HCT116 (cell line): ENCODE measurements at regions not wholly inside any gene's neighbourhood (a gene's known extent, or its start where the extent isn't known, plus 50 kb on each side); places are given as distances from the start of the nearest gene placed in this dataset.

Experiments used
- ATAC-seq: fragments of 200-7000 bp; cut with Tn5 transposase; 2 replicates; pipeline ENCODE4 v1.9.1; 2020; ENCODE audit warnings: mild to moderate bottlenecking, moderate library complexity
- BruUV-seq: library from RNA; stranded (reverse); fragments of 400-500 nt; replicated peaks from 2 replicates; lab custom pipeline; 2021; lab: Mats Ljungman, UMichigan
- CTCF ChIA-PET: fragments of 300-600 bp; sonication (Branson Sonifier 250); formaldehyde crosslinking; loops from one replicate; lab custom pipeline; 2021; ENCODE audit warnings: antibody characterized with exemption; lab: Charles Lee
- POLR2A ChIA-PET: fragments of 300-600, 350-600 bp; sonication (Branson Sonifier 250); formaldehyde crosslinking; loops from one replicate; lab custom pipeline; 2021; ENCODE audit warnings: antibody characterized with exemption; lab: Charles Lee
- RAD21 ChIA-PET, 2 experiments: fragments of 300-600 bp; sonication (Branson Sonifier 250); formaldehyde crosslinking; loops; one replicate each; lab custom pipeline; 2023; ENCODE audit warnings: low total read pairs in 2 of 2; ENCODE audit not compliant: uncharacterized antibody in 2 of 2, unreplicated experiment in 2 of 2, low non-redundant PET in 1 of 2; lab: Charles Lee
- DNase-seq: peaks from one replicate; pipeline ENCODE4 v3.0.0-alpha.2; 2010; ENCODE audit warnings: low read depth, low spot score
- H2AFZ ChIP-seq: fragments of 200-600 bp; shearing (Covaris generic), sonication (generic); 2 replicates; pipeline ENCODE4 v1.6.1; 2017; ENCODE audit warnings: low read depth, mixed run types, mixed read lengths, antibody characterized with exemption, low read length; ENCODE audit not compliant: poor library complexity, severe bottlenecking
- H3K27ac ChIP-seq: 2 replicates; pipeline ENCODE4 v1.5.1; 2012; ENCODE audit warnings: low read depth, low read length
- H3K27me3 ChIP-seq: fragments of 200-600 bp; sonication (generic); 2 replicates; pipeline ENCODE4 v1.6.1; 2016; ENCODE audit warnings: mixed run types, low read length, mixed read lengths; ENCODE audit not compliant: insufficient read depth
- H3K36me3 ChIP-seq, 2 experiments: fragments of 200-500 bp in 1 of 2; fragments of 200-600 bp in 1 of 2; sonication (Bioruptor generic) in 1 of 2; sonication (generic) in 1 of 2; 2 replicates each; pipeline versions ENCODE4 v1.5.1 to v1.6.1; 2014 to 2016; ENCODE audit warnings: low read length in 2 of 2, inconsistent platforms in 1 of 2, mixed read lengths in 1 of 2, mixed run types in 1 of 2; ENCODE audit not compliant: insufficient read depth in 2 of 2, control insufficient read depth in 1 of 2
- H3K4me1 ChIP-seq, 2 experiments: fragments of 200-600 bp in 1 of 2; sonication (generic) in 1 of 2; 2 replicates each; pipeline versions ENCODE4 v1.5.1 to v1.6.1; 2012 to 2017; ENCODE audit warnings: low read length in 2 of 2, inconsistent platforms in 1 of 2, mild to moderate bottlenecking in 1 of 2, mixed read lengths in 1 of 2, mixed run types in 1 of 2, moderate library complexity in 1 of 2; ENCODE audit not compliant: insufficient read depth in 2 of 2, control insufficient read depth in 1 of 2
- H3K4me2 ChIP-seq: fragments of 200-600 bp; sonication (generic); 2 replicates; pipeline ENCODE4 v1.6.1; 2017; ENCODE audit warnings: mixed run types, low read length, mixed read lengths
- H3K4me3 ChIP-seq, 2 experiments: fragments of 200-600 bp in 1 of 2; sonication (generic) in 1 of 2; replicated peaks in 1 of 2; 2 replicates each; pipeline ENCODE4 v1.5.1; 2011 to 2016; ENCODE audit warnings: low read length in 2 of 2, control low read depth in 1 of 2, low read depth in 1 of 2, mild to moderate bottlenecking in 1 of 2, mixed read lengths in 1 of 2, mixed run types in 1 of 2
- H3K79me2 ChIP-seq: fragments of 200-600 bp; sonication (generic); 2 replicates; pipeline ENCODE4 v1.6.1; 2017; ENCODE audit warnings: mild to moderate bottlenecking, mixed run types, low read length, moderate library complexity, mixed read lengths; ENCODE audit not compliant: insufficient read depth
- H3K9ac ChIP-seq: fragments of 200-600 bp; sonication (generic); 2 replicates; pipeline ENCODE4 v1.6.1; 2016; ENCODE audit warnings: low read length, mixed read lengths
- H3K9me2 ChIP-seq: fragments of 200-600 bp; sonication (generic), shearing (Covaris generic); 2 replicates; pipeline ENCODE4 v1.6.1; 2017; ENCODE audit warnings: mixed run types, mild to moderate bottlenecking, moderate library complexity; ENCODE audit not compliant: insufficient read depth
- H3K9me3 ChIP-seq, 2 experiments: fragments of 200-500 bp in 1 of 2; fragments of 200-600 bp in 1 of 2; sonication (Bioruptor generic) in 1 of 2; sonication (generic) in 1 of 2; 2 replicates each; pipeline ENCODE4 v1.6.1; 2014 to 2017; ENCODE audit warnings: low read length in 2 of 2, mixed read lengths in 2 of 2, inconsistent platforms in 1 of 2, low read depth in 1 of 2, mild to moderate bottlenecking in 1 of 2, mixed run types in 1 of 2, moderate library complexity in 1 of 2; ENCODE audit not compliant: control insufficient read depth in 1 of 2, insufficient read depth in 1 of 2
- H4K20me1 ChIP-seq: fragments of 200-600 bp; sonication (generic), shearing (Covaris generic); 2 replicates; pipeline ENCODE4 v1.6.1; 2017; ENCODE audit warnings: mixed run types, mild to moderate bottlenecking, moderate library complexity; ENCODE audit not compliant: insufficient read depth
- CBX3 ChIP-seq: IDR thresholded peaks from 2 replicates; pipeline ENCODE4 v1.6.1; 2012; ENCODE audit warnings: low read depth
- EGR1 ChIP-seq: IDR thresholded peaks from 2 replicates; pipeline ENCODE4 v1.6.1; 2012; ENCODE audit warnings: low read depth
- ELF1 ChIP-seq: IDR thresholded peaks from 2 replicates; pipeline ENCODE4 v1.6.1; 2012; ENCODE audit warnings: low read depth, borderline replicate concordance
- EZH2 ChIP-seq: fragments of 200-600 bp; sonication (generic); IDR thresholded peaks from 2 replicates; pipeline ENCODE4 v1.6.1; 2017; ENCODE audit warnings: antibody characterized with exemption, mixed run types
- EZH2phosphoT487 ChIP-seq: fragments of 200-600 bp; IDR thresholded peaks from 2 replicates; pipeline ENCODE4 v1.6.1; 2018; ENCODE audit warnings: antibody characterized with exemption, borderline replicate concordance
- FOSL1 ChIP-seq: IDR thresholded peaks from 2 replicates; pipeline ENCODE4 v1.6.1; 2012; ENCODE audit warnings: low read depth
- POLR2A ChIP-seq: IDR thresholded peaks from 2 replicates; pipeline ENCODE4 v1.7.0; 2011; ENCODE audit warnings: borderline replicate concordance; ENCODE audit not compliant: insufficient read depth, insufficient read length; ENCODE audit errors: extremely low read depth
- POLR2AphosphoS5 ChIP-seq: IDR thresholded peaks from 2 replicates; pipeline ENCODE4 v1.6.1; 2011; ENCODE audit warnings: mild to moderate bottlenecking, low read depth, low read length, moderate library complexity
- SIN3A ChIP-seq: IDR thresholded peaks from 2 replicates; pipeline ENCODE4 v1.6.1; 2012; ENCODE audit warnings: low read depth
- SRF ChIP-seq: IDR thresholded peaks from 2 replicates; pipeline ENCODE4 v1.6.1; 2012; ENCODE audit warnings: low read depth
- TCF7L2 ChIP-seq: IDR thresholded peaks from 2 replicates; pipeline ENCODE4 v1.7.0; 2011; ENCODE audit warnings: borderline replicate concordance, inconsistent platforms; ENCODE audit not compliant: insufficient read depth, insufficient read length; ENCODE audit errors: extremely low read depth
- ZBTB33 ChIP-seq: IDR thresholded peaks from 2 replicates; pipeline ENCODE4 v1.6.1; 2011; ENCODE audit warnings: mild to moderate bottlenecking, low read length, moderate library complexity; ENCODE audit not compliant: insufficient replicate concordance; ENCODE audit errors: extremely low read depth
- ZFX ChIP-seq: fragments of 450-650 bp; IDR thresholded peaks from 2 replicates; pipeline ENCODE4 v1.6.1; 2017
- ZNF274 ChIP-seq: fragments of 200-500 bp; sonication (Bioruptor generic); IDR thresholded peaks from 2 replicates; pipeline ENCODE4 v1.6.1; 2014; ENCODE audit warnings: mild to moderate bottlenecking, low read depth, low read length, inconsistent platforms
- intact Hi-C: fragments of 100-400 bp; cut with micrococcal nuclease; formaldehyde crosslinking; loops from 2 replicates; pipeline ENCODE4 v1.10.0; 2022
- TF ChIP-seq, protein P1 (sequence below), 3 experiments: fragments of 200-600 bp in 1 of 3; sonication (generic) in 1 of 3; IDR thresholded peaks in 2 of 3; conservative IDR thresholded peaks in 1 of 3; 2 replicates each; pipeline ENCODE4 v1.5.1; 2012 to 2017; ENCODE audit warnings: low read depth in 2 of 3, low read length in 2 of 3, antibody characterized with exemption in 1 of 3, borderline replicate concordance in 1 of 3, control low read depth in 1 of 3, mild to moderate bottlenecking in 1 of 3, mixed read lengths in 1 of 3, mixed run types in 1 of 3, moderate library complexity in 1 of 3; ENCODE audit not compliant: insufficient read depth in 1 of 3
- TF ChIP-seq, protein P2 (sequence below): IDR thresholded peaks from 2 replicates; pipeline ENCODE4 v1.6.1; 2012

GRCh38 chr3:182438398-182438797 is 354.9 kb upstream of the ATP11B start:
- Histone ChIP-seq H3K9me2 (no peaks in the 10 kb centered on the region), H3K79me2 (no peaks in the 10 kb centered on the region), H3K36me3 (no peaks in the 10 kb centered on the region), H3K9me3 (no peaks in the 10 kb centered on the region), H3K4me3 (no peak overlapping the region), H4K20me1 (no peaks in the 10 kb centered on the region), H3K4me2 (no peak overlapping the region), H3K4me1 (no peaks in the 10 kb centered on the region), H3K9ac (no peak overlapping the region), H2AFZ (no peak overlapping the region), H3K27ac (no peak overlapping the region), H3K27me3 (no peaks in the 10 kb centered on the region)
- DNase-seq (no peak), ATAC-seq (no peak)
- RAD21 ChIA-PET: no interaction called here
- POLR2A ChIA-PET: no interaction called here
- intact Hi-C loops: no loop called here
- TF ChIP-seq ZBTB33: no peak
- TF ChIP-seq, protein P1, sequence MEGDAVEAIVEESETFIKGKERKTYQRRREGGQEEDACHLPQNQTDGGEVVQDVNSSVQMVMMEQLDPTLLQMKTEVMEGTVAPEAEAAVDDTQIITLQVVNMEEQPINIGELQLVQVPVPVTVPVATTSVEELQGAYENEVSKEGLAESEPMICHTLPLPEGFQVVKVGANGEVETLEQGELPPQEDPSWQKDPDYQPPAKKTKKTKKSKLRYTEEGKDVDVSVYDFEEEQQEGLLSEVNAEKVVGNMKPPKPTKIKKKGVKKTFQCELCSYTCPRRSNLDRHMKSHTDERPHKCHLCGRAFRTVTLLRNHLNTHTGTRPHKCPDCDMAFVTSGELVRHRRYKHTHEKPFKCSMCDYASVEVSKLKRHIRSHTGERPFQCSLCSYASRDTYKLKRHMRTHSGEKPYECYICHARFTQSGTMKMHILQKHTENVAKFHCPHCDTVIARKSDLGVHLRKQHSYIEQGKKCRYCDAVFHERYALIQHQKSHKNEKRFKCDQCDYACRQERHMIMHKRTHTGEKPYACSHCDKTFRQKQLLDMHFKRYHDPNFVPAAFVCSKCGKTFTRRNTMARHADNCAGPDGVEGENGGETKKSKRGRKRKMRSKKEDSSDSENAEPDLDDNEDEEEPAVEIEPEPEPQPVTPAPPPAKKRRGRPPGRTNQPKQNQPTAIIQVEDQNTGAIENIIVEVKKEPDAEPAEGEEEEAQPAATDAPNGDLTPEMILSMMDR (IDR thresholded peaks at IDR 0.05 in 2 of 3, conservative IDR thresholded peaks at IDR 0.05 in 1 of 3; ENCODE audit: borderline replicate concordance in 1 of 3, insufficient read depth in 1 of 3, low read depth in 2 of 3, low read length in 2 of 3): no peak
- TF ChIP-seq ZFX: no peak
- no peak for TF ChIP-seq EGR1
- TF ChIP-seq, protein P2, sequence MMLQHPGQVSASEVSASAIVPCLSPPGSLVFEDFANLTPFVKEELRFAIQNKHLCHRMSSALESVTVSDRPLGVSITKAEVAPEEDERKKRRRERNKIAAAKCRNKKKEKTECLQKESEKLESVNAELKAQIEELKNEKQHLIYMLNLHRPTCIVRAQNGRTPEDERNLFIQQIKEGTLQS: no peak
- TF ChIP-seq ZNF274: no peak
- no peak for TF ChIP-seq ELF1
- no peak for TF ChIP-seq TCF7L2
- no peak for TF ChIP-seq EZH2phosphoT487
- TF ChIP-seq EZH2: no peak
- TF ChIP-seq CBX3: no peak
- no peak for TF ChIP-seq FOSL1
- no peak for TF ChIP-seq SIN3A
- no peak for TF ChIP-seq SRF
- TF ChIP-seq POLR2A: no peak
- no peak for TF ChIP-seq POLR2AphosphoS5
- BruUV-seq: no TSS peak
- CTCF ChIA-PET: no interaction called here
